Head of caudate nucleus (tissue), 42 donors: ENCODE measurements at regions not wholly inside any gene's neighbourhood (a gene's known extent, or its start where the extent isn't known, plus 50 kb on each side); places are given as distances from the start of the nearest gene placed in this dataset.
A peak's percentile ranks its signal among the peaks of the same experiment; 100 is the strongest.
"Not testable (repeated sequence)": the region's sequence is repeated elsewhere in the genome, so short reads cannot be mapped to it uniquely, and the experiment has no call there.

Source experiments
- DNase-seq, 42 donors: peaks; one replicate each; pipeline versions ENCODE4 v3.0.0 to v3.0.0-alpha.2; 2020 to 2021; ENCODE audit warnings: mixed read lengths in 7 of 42
- intact Hi-C: fragments of 100-400 bp; cut with DNase I; formaldehyde crosslinking; loops from one replicate; pipeline ENCODE4 v1.15.0; 2022

DNA sequence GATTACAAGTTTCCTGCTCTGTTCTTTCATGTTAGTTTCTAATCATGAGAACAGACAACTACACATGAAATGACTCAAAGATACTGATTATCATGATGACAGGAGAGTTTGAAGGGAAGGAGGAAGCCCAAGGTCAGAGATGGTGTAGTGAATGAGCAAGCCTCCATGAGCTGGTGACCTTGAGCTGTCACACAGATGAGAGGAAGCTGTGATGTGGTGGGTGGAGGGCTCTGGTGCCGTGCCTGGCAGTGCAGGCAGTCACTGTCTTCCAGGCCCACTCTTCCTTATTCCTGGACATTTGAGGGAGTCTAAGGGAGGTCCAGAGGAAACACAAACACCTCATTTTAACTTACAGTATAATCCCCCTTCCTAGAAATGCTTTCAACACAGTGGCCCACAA lies 133.4 kb upstream of the ROPN1 start:
- intact Hi-C loops: no loop called here
- DNase-seq: peak in 1 of 42 donors; percentile 16

DNA sequence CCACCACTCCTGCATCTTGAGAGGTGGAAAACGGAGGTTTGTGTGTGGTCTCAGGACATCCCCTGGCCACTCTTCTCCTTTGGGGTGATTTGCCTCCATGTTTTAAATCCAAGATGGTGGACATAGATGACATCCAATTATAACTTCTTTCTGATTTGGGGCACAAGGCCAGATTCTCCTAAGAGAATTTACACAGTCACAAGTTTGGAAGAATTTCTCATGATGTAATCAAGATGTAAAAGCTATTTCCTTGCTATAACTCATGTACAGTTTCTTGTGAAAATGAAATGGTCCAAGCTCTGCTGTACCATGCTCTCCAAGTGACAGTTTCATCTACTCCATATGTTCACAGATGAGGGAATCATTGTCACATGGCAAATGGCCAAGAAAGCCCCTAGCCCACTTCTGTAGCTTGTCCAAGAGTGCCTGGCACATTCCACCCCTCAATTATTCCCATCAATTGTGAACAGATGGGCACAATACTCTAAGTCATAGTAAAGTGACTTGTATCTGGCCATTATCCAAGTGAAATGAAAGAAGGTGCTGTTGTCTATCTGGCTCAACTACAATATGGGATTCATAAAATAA lies 134.6 kb upstream of the ROPN1 start:
- peak in 1 of 42 donors; percentile 35 for DNase-seq
- intact Hi-C loops: no loop called here

DNA sequence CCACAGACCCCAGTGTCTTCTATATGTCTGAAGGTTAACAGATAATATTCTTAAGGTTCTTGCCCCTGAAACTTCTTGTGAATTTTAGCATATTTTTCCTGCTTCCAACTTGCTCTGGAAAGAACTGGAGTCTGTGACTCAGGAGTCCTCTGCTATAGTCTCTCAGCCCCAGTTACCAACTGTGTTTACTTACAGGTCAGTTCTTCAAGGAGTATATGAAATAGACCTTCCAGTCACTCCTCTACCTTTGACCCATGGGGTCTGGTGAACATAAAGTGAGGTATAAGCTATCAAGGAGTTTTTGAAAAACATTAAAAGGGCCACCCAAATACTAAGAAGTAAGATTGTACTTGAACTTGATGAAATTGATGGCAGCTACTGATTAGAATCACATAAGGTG lies 139.2 kb upstream of the ROPN1 start:
- no peak for DNase-seq
- intact Hi-C loops: no loop called here

DNA sequence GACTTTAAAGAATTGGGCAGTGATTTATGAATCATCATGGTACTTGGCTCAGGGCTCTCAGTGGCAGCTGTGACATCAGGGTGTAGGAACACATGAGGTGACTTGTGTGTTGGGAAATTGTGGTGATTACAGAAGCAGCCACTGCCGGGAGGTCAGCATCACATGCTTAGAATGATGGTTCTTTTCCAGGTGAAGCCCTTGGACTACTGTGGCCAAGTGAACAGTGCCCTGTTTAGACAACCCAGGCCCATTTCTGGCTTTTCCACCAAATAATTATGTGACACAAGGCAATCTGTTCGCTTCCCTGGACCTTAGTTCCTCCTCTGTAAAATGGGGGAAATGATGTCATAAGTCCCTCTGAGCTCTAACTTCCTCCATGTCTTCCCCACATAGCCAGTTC lies 139.7 kb upstream of the ROPN1 start:
- peak in 1 of 42 donors; percentile 24 for DNase-seq
- intact Hi-C loops: no loop called here

DNA sequence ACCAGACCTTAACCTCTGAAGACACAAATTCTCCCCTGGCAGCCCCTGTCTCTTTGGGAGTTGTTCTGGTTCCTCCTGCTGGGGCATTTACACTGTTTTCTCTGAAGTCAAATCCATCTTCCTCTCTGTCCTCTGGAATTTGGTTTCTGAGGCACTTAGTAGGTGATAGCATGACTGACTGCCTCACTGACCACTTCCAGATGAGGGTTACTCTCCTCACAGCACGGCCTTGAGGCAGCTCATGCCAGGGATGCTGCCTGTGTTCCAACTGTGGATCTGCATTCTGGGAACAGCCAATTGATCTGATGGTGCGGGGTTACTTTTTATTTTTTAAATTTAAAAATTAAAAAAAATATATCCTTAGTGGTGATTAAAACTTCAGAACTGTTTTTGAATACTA lies 140.9 kb upstream of the ROPN1 start:
- intact Hi-C loops: no loop called here
- peak in 1 of 42 donors; percentile 32 for DNase-seq

DNA sequence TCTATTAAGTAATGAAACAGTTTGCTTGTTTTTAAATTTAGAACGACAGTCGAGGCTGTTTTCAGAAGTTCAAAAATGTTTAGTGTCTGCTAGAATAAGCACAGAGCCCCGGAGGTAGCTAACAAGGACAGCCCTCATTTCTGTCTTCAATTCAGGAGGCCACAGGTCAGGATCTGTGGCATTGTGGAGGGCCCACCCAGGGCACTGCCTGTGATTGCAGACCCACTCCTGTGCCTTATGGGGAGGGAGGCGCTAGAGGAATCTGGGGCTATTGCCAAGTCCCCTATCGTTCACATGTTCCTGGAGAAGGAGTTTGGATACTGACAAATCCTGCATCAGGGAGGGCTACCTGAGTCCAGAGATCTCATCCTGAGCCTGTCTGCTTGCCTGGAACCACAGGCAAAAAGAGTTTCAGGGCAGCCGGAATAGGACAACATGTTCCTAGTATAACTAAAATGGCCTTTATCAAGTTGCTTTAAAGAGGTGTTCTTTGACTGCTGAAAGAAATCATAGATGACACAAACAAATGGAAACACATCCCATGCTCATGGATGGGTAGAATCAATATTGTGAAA lies 141.5 kb upstream of the ROPN1 start:
- intact Hi-C loops: no loop called here
- peak in 1 of 42 donors; percentile 24 for DNase-seq

DNA sequence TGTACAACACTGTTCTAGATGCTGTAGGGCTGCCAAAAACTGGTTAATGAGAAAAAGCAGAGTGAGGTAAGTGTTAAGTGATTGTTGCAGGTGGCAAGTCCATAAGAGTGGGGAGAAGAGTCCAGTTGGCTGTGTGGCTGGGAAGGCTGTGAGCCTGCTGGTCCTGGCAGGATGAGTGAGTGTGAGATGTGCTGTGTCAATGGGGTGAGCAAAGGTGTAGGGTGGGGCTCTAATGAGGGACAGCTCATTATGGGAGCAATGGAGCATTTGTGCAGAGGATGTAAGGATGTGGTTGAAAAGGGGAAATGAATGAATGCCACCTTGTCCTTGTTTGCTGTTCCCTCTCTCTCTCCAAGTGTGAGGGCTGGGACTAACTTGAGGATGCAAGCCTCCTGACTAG lies 145.3 kb upstream of the ROPN1 start:
- intact Hi-C loops: no loop called here

DNA sequence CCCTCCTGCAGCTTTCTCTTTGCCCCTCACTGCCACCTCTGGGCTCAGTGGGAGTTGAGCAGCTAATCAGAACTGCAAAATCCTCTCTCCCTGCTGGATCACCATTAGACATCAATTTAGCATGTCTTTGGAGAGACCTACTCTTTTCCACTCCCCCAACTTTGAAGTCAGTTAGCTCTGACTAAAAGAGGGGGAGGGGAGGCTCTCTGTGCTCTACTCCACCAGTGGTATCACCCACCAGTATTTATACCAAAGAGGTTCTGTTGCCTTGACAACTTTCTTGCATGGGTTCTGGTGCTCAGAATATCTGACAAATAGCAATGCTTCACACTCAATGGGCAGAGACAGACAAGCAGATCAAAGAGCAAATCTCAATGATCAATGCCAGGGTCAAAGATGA lies 146.2 kb upstream of the ROPN1 start:
- intact Hi-C loops: no loop called here
- DNase-seq: peak in 14 of 42 donors; percentile 11 to 64 (median 40)

More for the DNA sequence above, 145.3 kb upstream of the ROPN1 start:
- no peak for DNase-seq

DNA sequence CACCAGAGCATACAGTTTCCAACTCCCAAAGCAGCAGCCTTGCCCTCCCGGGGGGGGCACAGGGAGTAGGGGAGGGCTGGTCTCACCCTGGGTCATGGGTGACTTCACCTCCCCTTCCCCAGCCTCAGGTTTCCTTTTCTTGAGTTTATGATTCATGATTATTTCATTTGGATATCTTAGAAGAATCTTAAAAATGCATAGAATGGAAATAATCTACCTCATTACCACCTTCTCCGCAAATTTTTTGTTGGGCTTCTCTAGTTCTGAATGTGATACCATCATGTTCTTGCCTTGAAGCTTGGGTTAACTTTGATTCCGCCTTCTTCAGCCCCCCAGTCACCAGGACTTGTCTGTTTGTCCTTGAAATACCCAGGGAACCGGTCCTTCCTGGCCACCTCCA lies 148.8 kb upstream of the ROPN1 start:
- DNase-seq: no peak
- intact Hi-C loops: no loop called here

DNA sequence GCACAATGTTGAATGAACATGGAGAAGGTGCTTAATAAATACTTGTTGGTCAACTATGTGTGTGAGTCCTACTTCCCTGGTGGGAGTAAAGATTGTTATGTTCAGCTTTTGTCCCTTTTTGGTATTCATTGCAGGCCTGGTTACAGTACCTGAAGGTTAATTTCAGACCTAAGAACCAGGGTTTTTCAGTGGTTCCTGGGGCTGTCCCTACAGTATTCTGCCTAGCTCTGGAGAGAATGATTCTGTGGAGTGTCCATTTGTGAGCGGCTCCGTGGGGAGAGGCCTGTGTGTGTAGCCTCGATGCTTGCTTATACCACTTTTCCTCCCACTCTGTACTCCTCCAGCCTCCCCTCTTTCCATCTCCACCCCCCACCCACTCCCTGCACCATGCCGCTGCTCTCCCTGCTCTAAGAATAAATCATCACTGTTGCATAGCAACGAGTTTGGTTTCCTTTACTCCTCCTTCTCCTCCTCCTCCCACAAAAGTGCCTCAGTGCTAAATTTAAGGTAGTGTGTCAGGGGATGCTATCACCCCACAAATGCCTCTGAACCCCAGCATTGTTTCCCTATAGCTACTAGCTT lies 150.6 kb upstream of the ROPN1 start:
- intact Hi-C loops: no loop called here
- DNase-seq: peak in 41 of 42 donors; percentile 28 to 90 (median 63)

DNA sequence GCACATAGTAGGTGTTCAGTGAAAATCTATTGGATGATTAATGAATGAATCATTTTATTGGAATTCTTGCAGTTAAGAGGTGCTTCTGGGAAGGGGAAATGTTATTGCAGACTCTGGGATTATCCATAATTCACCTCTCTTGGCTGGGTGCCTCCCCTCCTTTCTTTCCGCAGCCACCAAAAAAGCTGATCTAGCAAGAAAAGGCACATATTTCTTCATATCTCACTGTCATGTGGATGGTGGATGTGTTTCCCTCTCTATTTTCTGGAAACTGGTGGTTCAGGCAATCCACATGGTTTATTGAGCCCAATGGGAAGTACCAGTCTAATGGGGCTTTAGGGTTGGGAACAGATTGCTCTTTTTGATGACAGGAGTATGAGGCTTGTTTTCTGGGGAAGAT lies 151.1 kb upstream of the ROPN1 start:
- intact Hi-C loops: no loop called here
- peak in 1 of 42 donors; percentile 34 for DNase-seq

DNA sequence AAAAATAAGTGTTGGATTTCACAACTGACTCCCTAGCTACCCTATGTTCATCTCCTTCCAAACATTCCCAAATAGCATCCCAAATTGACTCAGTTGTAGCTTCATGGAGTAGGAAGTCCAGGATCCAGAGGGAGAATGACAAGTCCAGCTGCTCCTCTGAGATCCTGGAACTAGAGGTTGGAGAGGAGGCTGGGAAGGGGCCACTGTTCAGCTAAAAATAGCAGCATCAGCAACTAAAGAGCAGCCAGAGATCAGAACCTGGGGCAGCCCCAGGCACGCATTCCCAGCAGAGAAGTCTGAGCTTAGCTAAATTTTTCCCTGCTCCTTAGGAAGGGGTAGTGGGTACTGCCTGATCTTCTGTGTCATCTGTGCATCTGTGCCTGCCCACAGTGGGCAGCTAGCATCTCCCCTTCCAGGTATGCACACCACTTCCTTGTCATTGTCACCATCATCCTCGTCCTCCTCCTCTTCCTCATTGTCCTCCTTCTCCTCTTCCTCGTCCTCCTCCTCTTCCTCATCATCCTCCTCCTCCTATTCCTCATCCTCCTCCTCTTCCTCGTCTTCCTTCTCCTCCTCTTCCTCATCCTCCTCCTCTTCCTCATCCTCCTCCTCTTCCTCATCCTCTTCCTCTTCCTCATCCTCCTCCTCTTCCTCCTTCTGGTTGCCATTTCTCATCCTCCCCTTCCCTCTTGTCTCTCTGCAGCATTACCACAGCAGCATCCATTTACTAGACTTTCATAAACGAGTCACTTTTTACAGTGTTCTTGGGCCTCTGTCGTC lies 152.3 kb upstream of the ROPN1 start:
- peak in 1 of 42 donors; percentile 23 for DNase-seq
- intact Hi-C loops: no loop called here

DNA sequence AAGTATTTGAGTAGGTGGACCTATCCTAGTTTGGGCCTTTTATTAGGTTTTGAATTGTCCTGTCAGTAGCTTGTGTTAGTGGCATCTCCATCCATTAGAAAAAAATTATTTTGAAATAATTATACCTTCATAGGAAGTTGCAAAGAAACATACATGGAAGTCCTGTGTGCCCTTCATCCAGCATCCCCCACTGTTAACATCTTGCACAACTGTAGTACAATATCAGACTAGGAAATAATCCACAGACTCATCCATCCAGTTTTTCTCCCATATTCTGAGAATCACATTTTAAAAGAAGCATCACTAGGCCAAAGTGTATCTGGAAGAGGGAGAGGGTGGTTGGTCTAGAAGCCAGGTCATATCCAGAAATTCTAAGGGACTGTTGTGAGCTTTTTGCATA lies 155.5 kb upstream of the ROPN1 start:
- intact Hi-C loops: no loop called here
- peak in 1 of 42 donors; percentile 1 for DNase-seq

DNA sequence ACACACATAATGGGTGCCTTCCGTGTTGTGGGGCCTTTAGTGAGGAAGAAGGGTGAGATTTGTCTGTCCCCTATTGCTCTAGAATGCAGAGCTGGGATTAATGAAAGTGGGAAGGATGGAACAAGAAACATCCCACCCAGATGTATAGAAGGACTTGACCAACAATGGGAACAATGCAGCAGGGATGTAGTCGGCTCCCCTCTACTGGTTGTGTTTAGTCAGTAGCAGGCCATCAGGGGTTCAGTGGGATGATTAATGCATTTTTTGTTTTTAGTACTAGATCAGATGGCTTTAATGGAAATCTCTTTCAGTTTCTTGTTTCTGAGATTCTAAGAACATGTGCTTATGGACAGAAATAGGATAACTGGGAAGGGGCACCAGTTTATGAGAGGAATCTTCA lies 156.0 kb upstream of the ROPN1 start:
- intact Hi-C loops: no loop called here
- peak in 1 of 42 donors; percentile 2 for DNase-seq

DNA sequence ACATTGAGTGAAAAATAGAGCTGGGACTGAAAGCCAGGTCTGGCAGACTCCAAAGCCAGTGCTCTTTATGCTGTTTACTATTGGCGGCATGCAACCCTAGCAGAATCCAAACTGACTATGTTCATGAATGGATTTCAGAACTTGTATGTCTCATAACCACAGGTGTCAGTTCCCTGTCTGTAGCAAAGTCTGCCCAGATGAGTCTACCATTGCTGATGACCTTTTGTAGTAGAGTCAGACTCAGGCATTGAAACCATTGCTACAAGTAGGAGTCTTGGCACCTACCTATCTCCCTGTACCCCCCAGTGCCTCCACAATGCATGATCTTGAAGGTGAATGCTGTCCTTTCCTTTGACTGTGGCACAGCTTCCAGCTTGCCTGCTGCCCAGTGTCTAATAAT lies 157.2 kb upstream of the ROPN1 start:
- no peak for DNase-seq
- intact Hi-C loops: no loop called here

DNA sequence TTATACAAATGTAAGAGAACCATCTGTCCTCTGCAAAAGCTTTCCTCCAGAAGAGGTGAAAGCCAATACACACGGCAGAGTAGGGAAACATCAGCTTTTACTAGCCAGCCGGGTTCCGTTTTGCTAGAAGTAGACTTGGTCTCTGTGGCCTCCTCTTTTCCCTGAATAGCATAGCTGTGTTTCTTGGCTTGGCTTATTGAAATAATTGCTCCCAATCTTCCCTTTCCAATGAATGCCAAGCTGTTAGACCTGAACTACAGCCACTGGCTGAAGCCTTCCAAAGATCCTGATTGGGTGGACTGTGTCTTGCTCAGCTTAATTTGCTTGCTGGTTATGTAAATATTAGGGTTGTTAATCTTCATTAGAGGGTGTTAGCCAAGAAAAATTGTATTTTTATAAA lies 157.8 kb upstream of the ROPN1 start:
- intact Hi-C loops: no loop called here
- DNase-seq: peak in 2 of 42 donors; percentile 13 to 26

DNA sequence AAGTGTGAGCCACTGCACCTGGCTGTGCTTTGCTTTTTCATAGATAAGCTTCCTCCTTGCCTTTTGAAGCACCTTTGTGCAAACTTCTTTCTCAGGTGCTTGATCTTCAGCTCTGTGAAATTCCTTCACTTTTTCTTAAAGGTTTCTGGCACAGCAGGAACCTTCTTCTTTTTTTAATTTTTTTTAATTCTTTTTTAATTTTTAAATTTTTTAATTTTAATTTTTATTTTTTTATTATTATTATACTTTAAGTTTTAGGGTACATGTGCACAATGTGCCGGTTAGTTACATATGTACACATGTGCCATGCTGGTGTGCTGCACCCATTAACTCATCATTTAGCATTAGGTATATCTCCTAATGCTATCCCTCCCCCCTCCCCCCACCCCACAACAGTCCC lies 161.0 kb upstream of the ROPN1 start:
- DNase-seq, intact Hi-C loops: not testable (repeated sequence)

DNA sequence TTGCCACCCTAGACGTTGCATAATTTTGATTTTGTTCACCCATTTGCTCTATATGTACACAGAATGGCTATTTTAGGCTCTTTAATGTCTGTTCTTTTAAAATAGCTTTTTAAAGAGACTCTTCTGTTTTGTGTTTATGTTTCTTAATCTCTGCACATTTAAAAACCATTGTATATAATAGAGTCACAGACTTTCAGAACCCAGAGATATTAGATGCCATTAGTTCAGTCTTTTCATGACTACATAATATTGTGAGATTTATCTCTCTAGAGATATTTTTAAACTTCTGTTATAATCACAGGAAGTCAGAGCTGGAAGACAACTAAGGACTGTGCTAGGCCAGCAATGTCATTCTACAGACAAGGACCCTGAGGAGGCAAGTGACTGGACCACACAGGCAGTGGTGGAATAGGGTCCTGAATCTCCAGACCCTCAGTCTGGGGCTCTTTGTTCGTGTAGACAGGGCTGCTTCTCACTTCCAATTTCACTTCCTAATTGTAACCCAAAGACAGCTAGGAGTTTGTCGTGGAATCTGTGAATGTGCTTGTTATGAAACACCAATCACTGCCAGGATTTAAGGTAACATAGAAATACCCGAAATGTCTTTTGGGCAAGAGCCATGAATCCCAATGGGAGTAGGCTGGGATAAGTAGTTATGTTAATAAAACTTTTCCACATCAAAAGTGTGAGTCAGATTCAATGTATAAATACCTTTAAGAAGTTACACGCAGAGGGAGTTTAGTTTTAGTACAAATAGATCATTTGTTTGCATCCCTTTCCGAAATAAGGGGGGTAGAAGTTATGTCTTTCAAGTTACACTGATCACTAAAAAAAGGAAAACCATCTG lies 165.2 kb upstream of the ROPN1 start:
- intact Hi-C loops: no loop called here
- peak in 6 of 42 donors; percentile 15 to 47 (median 24) for DNase-seq

DNA sequence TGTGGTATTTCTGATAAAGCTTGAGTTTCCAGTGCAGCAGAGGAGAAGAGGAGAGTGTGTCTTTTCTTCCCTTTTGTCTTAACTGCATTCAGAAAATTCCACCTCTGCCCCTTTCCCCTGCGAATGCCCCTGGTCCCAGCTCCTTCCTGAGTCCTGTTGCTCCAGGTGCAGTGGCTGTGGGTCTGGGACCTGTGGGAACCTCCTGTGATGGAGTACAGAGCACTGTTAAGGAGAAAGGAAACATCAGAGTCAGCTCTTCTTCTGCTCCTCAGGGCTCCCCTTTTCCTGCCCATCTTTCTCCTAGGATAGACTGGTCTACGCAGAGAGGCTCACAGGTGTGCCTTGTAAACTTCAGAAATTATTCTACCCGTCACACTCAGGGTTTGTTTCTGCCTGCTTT lies 165.8 kb upstream of the ROPN1 start:
- intact Hi-C loops: no loop called here
- no peak for DNase-seq
